ENCODE measurements at regions not wholly inside any gene's neighbourhood (a gene's known extent, or its start where the extent isn't known, plus 50 kb on each side); places are given as distances from the start of the nearest gene placed in this dataset.
"Not testable (repeated sequence)": the region's sequence is repeated elsewhere in the genome, so short reads cannot be mapped to it uniquely, and the experiment has no call there.

DNA sequence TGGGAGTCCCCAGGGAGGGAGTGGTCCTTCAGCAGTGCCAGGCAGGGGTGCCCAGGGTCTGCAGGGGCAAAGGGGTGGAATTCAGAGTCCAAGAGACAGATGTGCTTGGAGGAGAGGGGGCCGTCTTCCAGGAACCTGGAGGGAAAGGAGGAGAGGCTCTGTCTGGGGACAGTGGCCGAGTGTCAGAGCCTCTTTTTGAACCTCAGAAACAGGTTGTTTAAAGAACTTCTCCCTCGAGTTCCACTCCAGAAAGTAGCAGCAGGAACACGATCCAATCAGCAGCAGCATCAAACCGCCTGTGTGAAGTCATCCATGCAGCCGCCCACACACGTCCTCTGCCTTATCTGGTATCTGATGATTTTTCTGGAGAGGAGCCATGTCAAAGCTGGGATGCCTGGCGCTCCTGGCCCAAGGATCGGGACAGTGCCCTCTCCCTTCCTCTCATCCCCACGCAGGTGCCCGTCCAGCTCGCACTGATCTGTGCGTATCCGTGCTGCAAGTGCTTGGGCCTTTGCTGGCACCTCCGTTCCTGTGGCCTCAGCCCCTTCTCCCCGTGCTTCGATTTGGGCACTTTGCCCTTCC lies 205.1 kb downstream of the NDUFA10 start:
- DNase-seq, result no peak

DNA sequence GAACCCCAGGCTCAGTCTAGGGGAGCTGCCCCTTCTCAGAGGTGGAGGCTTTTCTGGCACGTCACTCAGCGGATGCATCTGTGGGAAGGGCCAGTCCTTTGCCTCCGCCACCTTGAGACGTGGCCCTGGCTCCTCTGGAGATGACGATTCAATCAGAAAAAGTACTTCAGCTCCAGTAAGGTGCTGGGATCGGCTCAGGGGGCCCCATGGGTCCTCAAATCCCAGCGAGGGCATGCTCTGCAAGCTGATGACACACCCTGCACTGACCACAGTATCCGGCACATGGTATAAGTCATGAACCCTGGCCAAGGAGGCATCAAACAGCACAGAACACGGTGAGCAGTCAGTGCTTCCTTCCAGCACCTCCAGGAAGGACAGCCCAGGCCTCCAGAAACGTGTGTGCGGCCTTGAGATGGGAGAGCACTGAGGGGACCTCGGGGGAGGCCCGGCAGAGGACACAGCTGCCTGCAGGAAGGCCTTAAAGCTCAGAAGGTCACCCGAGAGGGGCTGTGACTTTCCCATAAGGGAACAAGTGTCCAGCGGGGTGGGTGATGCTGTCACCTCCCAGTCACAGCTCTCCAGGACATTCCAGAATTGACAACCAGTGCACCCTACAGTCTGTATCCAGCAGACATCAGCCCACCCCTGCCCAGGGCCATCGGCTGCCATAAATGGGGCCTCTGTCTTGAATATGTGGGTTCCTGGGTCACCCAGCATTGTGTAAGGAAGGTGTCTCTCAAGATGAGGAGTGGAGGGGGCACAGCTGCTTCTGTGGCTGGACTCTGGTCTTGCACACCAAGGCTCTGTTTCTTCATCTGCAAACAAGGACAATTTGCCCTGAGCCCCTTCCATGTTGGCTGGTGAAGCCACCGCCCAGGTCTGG lies 205.8 kb downstream of the NDUFA10 start:
- no peak for DNase-seq

DNA sequence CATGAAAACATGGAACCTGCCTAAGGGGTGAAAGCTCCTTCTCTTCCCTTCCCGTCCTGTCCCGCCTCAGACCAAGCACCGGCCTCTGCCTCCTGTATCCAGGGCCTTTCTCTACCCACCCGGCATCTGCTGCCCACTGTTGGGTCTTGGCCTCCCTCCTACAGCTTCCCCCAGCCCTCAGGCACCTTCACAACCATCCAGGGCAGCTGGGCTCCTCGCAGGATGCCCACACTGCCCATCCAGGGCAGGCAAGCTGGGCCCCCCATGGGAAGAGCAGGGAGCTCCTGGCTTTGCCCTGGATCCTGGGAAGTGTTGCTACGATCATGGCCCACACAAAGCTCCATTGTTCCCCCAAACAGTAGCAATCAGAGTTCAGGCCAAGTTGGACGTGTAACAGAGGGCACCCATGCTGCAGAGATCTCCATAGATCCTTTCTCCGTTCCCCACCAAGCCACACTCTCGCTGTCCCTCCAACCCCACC lies 206.6 kb downstream of the NDUFA10 start:
- no peak for DNase-seq

DNA sequence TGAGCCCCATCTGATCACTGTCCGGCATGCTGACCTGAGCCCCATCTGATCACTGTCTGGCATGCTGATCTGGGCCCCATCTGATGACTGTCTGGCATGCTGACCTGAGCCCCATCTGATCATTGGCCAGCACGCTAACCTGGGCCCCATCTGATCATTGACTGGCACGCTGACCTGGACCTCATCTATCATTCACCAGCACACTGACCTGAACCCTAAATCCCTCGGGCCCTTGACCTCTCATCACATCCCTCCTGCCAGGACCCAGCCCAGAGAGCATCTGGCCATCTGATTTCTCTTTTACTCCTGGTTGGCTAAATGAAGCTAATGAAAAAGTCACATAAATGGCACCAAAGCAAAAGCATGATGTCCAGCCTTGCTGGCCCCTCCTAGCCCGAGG lies 207.1 kb downstream of the NDUFA10 start:
- no peak for DNase-seq

DNA sequence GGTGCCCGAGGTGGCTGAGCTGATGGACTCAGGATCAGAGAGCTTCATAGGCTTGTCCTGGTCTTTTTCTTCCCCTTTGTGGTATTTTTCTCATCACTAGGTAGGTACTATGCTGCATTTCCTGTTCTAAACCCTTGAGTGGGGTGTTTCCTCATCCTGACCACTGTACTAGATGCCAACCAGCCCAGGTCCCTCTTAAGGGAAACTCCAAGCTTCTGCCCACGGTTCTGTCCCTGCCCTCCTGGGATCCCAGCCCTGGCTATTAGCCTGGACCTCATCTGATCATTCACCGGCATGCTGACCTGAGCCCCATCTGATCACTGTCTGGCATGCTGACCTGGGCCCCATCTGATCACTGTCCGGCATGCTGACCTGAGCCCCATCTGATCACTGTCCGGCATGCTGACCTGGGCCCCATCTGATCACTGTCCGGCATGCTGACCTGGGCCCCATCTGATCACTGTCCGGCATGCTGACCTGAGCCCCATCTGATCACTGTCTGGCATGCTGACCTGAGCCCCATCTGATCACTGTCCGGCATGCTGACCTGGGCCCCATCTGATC lies 207.6 kb downstream of the NDUFA10 start:
- not testable (repeated sequence) for DNase-seq

DNA sequence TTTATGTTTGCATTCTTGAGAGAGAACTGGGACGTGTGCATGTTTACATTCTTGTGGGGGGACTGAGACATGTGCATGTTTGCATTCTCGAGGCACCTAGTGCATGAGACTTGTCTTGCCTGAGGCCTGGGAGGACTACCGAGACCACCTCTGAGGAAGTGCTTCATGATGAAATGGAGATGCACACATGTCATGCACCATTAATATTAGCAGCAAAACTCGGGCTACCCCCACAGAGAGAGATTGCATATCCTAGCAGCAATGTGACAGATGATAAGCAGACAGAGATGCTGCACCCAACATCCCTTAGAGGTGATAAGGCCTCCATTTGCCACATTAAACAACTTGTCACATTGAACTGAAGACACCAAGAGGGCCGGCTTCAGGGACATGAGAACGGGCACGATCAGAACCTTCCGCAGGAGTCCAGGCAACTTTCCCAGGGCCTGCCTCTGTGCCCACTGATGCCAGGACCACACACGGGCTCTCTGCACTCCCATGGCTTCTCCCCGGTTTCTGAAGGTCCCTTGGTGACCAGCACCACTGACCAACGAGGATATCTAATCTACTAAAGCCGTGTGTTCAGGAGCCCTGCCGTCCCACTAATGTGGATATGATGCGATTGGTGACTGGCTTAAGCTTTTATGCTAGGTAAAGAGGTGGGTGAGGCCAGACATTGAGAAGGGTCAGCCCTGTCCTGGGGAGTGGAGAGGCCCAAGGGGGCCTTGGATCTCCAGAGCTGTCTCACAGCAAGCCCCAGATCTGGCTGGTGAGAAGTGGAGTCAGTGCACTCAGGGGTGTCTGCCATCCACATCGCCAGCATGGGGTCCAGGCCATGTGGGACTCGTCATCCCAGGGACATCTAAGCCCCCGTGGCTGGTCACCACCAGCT lies 208.3 kb downstream of the NDUFA10 start:
- DNase-seq, result no peak

DNA sequence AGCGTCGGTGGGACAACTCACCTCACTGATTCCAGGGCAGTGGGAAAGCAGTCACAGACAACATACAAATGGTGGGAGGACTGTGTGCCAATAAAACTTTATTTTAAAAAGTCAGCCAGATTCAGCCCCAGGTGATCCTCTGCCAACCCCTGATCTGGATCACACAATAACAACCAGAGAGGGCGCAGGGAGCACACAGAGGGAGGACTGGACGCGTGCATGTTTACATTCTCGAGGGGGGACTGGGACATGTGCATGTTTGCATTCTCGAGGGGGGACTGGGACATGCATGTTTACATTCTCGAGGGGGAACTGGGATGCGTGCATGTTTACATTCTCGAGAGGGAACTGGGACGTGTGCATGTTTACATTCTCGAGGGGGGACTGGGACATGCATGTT lies 209.5 kb downstream of the NDUFA10 start:
- DNase-seq, result no peak

DNA sequence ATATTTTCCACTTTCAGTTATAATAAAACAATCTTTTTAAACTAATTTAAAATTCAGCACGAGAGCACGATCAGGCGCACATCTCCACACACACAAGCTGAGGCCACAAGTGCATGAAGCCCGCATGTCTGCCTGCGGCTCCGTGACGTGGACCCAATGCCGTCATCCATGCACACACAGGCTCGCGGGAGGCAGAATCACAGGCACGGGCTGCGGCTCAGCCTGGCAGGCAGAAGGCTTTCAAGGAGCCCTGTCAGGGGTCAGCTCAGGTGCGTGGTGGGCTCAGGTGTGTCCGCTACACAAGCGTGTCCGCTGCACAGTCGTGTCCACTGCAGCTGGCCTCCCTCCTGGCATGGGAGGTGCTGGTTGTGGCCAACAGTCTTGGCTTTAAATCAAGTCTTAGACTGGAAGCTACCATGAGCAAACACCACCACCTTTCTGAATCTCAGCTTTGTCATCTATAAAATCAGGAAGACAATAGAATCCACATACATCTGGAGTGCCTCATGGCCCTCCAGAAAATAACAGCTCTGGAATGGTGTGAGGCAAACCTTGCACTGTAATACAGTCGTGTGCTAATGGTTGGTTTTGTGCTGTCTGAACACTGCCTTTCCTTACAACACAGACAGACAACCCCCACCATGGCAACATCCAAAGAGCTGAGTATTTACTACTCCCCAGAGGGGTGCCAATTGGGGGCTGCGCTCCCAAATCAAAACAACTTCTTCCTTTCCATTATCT lies 210.1 kb downstream of the NDUFA10 start:
- DNase-seq, result no peak

DNA sequence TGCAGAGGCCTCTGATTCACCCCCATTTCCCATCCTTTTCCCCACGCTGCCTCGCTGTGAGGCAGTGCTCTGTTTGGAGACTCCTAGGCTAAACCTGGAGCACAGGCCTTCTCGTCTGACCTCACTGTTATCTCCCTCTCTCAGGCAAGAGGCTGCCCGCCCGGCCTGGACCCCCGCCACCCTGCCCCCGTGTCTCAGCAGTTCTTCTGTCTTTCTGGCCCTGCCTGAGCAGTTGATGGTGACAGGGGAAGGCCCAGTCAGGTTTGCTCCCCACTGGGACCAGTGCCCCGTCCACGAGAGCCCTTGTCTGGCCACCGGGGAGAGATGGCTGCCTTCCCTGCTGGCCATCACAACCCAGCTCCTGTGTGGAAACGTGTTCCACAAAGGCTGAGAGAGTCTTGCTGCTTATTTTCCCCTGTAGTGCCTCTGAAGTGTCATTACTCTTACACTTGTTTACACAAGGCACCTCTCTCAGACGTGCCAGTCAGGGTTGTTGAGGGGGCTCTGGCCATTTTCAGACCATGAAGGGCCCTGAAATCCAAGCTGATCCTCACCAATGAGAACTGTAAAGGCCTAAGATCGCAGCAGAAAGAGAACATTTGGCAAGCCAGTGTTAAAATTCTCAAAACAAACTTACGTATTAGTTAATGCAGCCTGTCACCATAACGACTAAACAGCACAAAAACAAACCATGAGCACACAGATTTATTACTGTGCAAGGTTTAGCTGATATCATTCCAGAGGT lies 210.9 kb downstream of the NDUFA10 start:
- DNase-seq, result peak; percentile 50 to 62

DNA sequence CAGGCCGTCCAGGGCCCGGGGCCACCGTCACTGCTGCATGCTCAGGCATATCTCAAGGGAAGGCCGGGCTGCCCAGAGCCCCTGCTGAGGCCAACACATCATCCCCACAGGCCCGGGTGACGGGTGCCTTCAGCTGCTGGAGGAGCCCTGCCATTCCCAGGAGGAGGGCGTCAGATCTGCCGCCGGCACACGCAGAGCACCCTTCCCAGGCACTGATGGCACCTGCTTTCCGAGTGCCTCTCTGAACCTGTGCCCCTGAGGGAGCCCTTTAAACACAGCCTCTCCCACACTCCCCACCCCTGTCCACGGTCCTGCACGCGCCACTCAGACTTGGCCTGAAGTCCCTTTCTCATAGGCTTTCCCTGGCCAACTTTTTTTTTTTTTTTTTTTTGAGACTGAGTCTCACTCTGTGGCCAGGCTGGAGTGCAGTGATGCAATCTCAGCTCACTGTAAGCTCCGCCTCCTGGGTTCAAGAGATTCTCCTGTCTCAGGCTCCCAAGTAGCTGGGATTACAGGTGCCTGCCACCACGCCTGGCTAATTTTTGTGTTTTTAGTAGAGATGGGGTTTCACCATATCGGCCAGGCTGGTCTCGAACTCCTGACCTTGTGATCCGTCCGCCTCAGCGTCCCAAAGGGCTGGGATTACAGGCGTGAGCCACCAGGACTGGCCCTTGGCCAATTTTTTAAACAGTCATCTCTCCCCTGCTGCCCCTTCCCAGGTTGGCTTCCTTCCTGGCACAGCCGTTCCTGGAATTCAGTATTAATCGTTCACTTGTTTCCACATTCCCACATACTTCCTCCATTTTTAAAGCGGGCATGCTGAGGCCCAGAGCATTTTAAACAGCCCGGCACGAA lies 211.7 kb downstream of the NDUFA10 start:
- DNase-seq, result peak in 1 of 2 donors; percentile 27

DNA sequence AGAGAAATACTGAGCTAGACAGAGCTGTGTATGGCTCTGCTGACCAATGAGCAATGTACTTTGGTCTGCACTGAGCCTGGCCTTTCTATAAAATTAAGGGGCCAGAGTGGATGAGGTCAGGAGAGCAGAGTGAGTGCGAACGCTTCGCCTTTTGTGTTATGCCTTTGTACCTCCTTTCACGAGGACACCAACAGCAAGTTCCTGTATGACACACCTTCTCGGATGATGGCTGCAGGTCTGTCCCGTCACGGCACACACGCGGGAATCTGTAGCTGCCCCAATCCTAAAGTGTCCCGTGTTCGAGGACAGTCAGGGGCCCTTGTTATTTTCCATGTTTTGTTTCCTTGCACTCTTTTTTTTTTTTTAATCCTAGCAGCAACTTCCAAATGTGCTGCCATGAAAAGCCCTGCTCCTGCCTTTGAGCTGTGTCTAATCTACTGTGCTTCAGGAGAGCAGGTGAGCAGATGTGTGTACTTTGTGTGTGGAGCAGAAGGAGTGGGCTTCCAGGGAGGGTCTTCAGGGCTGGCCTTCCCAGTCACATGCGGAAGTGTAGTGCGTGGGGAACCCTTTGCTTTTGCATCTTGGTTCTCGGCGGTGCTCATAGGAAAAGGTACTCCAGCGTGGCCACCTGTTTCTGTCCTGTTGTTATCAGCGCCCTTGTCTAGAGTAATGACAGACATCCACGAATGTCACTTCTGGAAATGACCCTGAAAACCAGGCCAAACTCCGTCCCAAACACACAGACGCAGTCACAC lies 213.2 kb downstream of the NDUFA10 start:
- DNase-seq, result no peak

DNA sequence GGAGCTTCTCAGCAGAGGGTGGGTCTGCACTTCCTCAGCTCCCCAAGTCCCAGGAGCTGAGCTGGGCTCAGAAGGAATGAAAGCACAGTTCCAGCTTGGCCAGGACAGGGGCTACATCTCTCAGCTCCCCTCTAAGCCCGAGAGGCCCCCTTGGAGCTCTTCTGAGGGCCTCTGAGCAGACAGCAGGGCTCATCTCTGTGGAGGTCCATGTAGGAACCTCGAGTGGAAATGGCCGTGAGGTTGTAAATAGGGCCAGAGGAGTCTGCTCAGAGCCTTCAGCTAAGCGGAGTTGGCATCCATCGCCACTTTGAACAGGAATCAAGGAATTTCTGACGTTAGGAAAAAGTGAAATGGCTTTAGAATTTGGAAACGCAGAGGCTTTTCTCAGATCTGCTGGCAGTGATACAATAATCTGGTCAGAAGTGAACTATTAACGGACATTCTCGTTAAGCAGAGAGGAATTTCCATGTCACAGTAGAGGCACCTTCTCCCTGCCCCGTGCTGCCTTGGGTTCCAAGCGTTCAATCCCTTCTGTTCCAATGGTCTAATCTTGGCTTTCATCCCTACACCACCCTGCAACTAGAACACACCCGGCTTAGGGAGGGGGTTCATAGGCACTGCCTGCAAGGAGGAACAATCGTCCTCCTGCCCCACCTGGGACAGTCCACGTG lies 213.9 kb downstream of the NDUFA10 start:
- DNase-seq, result peak; percentile 47 to 55

DNA sequence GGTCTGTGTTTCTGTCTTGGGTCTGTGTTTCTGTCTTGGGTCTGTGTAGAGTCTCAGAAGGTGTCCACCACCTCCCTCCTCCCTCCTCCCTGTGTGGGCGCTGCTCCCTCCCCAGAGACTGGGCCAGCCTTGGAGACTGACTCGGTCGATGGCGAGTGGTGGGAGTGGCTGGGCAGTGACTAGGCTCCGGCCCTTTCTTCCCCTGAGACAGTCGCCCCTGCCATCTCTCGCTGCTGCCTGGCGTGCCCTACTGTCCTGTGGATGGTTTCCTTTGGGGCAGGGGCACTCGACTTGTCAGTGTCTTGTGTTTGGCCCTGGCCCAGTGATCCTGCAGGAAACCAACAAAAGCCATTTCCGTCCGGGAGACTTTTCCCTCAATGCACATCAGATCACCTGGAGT lies 215.8 kb downstream of the NDUFA10 start:
- DNase-seq, result no peak

DNA sequence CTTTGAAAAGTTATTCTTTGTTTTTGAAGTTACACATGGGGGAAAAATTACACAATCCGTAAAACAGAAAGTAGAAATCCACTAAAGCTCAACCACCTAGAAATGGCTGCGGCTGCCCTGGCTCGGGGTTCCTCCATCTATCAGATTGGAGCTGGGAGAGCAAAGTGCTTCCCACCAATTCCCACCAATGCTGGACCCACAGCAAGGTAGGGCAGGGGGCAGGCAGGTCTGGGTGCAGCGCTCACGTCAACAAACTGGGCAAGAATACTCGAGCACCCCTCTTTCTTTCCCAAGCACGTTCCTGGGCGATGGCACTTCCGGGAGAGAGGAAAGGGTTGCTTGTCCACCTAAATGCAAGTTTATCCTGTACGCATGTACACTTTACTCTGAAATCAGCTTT lies 217.6 kb downstream of the NDUFA10 start:
- no peak for DNase-seq

DNA sequence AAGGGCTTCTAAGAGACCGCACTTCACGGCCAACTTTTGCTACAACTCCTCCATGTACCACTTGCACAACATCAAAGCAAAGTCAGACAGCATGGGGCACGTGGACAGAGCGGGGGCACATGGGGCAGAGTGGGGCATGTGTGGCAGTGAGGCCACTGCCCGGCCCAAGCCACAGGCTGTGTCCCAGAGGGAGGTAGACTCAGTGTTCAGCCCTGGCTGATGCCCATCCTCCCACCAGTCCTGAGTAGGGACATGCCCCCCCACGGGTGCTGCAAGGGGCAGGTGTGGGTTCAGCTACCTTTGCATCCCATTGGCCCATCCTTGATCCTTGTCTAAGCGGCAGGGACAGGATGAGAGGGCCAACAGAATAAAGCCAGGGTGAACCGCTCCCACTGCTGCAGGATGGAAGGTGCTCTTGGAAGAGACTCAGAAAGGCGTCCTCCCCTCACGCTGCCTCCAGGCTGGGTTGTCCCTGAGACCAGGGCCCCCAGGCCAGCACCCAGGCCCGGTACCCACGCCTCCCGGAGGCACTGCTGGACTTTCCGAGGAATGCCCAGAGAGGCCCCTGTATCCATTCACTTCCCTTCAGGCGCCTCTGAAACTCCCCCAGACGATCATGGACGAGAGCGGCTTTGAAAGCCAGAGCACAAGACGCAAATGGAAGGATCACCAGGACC lies 218.2 kb downstream of the NDUFA10 start:
- DNase-seq, result no peak

DNA sequence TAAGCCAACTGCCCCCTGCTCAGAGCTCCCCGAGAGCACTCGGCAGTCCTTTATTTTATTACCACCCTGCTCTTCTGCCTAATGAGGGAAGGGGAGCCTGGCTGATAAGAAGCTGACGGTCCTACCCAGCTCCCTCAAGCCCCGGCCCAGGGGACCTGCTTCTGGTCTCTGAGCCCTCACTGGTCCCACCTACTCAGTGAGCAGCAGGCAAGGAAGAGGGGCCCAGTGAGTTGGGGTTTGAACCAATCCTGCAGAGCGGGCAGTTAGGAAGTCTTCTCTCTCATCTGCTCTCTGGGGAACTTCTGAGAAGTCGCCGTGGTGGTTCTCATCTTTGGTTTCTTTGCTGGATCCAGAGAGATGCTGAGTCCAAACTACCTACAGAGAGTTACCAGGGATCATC lies 218.9 kb downstream of the NDUFA10 start:
- DNase-seq, result no peak

DNA sequence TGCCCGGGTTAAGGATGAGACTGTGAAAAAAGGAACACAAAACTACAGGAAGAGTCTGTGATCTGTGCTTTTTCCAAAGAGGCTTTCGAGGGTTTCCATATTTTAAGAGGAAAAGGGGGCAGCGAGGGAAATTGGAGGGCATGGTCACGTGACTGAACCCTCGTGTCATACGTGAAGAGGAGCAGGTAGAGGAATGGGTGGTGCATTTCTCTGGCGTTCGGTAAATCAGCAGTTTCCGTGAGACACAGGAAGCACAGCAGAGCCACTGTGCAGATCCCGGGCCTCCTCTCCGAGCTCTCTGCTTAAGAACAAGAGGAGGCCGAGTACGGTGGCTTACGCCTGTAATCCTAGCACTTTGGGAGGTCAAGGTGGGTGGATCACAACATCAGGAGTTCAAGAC lies 219.7 kb downstream of the NDUFA10 start:
- no peak for DNase-seq

DNA sequence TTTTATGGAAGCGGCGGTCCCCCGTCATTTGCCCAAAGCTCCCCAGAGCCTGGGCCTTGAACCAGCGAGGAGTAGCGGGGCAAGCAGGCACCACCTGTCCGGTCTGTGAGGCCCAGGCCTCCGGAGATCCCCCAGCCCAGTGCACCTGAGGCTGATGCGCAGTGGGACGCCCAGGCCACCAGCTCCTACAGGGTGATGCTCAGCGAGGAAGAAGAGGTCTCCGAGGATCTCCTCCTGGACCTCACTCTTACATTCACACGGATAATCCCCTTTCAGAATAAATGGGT lies 220.2 kb downstream of the NDUFA10 start:
- DNase-seq, result no peak

All from right lung (tissue), 2 donors.